ENCODE measurements at regions not wholly inside any gene's neighbourhood (a gene's known extent, or its start where the extent isn't known, plus 50 kb on each side); places are given as distances from the start of the nearest gene placed in this dataset.

DNA sequence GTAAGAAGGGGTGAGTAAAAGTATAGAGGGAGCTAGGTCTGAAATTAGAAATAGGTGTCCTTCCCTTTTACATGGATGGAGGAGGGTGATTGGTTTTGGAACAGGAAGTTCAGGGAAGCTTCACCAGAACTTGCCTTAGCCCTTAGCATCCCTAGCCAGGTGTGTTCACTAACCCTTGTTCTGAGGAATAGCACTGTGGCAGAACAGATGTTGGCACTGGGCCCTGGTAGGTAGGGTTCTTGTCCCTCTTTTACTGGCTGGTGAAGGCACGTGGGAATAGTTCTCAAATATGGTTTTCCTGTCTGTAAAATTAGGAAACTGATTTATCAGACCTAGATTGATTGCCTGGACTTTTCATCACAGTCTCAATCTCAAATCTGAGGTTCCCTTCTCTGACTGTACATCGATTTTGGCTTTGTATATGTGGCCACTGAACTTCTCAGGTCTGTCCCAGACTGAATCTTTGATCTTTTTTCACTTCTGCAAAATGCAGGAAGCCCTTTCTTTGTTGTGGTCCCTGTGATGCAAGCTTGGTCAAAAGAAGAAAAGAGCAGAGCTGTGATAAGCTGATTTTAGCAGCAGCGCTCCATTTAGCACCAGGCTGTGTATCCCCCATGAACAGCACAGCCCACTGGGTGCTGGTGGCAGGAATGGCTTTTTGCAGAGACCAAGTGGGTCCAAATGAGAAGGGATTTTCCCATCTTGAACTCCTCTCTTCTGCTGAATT, 86.2 kb upstream of the HTR2A start:
- DNase-seq (ENCODE audit: low spot score): no peak

GRCh38 chr13:46975173-46975572, 78.3 kb upstream of the HTR2A start:
- DNase-seq (ENCODE audit: low spot score): no peak

DNA sequence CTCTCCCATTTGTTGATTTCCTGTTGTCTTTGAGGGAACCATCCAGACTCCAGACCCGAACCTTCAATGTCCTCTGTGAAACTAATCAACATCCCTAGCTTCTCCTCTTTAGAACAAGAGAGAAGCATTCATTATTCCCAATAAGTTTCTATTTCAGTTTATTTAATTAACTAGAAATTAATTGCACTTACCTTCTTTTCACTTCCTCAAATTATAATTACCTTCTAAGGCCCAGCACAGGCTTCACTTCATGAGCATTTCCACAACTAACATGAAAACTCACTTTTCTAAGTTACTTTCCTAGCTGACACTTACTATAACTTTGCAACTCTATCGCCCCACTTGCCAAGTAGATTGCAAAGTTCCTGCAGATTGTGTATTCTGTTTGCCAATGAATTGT, 71.6 kb upstream of the HTR2A start:
- no peak for DNase-seq (ENCODE audit: low spot score)

GRCh38 chr13:46964789-46965527, 68.1 kb upstream of the HTR2A start:
- no peak for DNase-seq (ENCODE audit: low spot score)

DNA sequence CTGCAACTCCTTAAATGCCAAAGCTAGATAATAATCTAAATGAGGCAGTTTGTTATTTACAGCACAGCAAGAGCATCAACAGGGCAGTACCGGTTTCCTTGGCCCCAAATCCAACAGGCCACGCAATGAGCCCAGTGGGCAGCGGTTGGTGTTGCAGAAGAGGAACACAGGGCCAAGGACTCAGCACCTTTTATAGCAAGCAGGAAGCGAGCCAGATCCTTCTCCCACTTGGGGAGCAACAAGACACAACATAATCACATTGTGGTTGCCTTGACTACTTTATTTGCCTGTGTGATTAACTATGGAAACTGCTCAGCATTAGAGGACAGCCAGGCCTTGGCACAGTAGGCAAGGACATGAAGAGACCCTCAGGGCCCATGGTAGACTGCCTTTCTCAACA, 67.1 kb upstream of the HTR2A start:
- no peak for DNase-seq (ENCODE audit: low spot score)

DNA sequence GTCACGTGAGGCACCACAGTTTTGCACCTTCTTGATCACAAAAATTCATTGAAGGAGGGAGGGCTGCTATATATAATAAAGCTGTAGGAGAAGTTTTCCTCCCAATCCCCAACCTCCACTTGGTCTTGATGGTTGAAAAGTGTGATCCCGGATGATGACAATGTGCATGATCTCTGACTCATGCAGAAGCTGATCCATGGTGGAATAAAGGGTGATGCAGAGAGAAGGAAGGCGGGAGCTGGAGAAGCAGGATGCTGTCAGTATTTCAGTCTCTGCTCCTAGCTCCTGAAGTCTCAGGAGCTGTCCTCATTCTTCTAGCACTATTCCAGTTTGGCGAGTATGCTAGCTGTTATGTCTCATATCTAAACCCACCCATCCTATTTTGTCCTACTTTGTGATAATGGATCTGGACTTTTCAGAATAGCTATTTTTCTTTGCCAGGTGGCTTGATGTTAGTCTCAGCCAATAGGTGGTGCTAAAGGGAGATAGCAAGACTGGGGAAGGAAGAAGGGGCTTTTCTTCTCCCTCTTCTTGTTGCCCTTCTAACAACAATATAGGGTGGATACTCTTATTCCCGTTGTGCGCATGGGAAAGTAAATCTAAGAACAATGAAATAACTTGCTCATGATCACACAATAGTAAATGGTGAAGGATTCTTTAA, 65.6 kb upstream of the HTR2A start:
- DNase-seq (ENCODE audit: low spot score): no peak

DNA sequence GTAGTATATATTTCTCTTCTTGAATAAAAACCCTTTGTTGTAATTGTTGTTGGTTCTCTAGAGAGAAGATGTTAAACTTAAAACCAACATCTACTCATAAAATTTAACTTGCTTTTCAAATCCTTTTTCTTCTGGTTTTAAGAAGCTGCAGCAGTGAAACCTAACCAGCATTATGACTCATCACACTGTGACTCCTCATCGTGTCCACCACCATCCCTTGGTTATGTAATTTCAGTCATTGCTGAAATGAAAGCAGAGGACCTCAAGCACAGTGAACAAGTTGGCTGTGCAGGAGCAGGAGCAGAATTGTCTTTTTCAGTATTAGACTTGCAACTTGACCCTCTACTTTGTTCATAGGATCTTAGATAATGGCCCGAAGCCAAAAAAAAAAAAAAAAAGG, 64.9 kb upstream of the HTR2A start:
- no peak for DNase-seq (ENCODE audit: low spot score)

DNA sequence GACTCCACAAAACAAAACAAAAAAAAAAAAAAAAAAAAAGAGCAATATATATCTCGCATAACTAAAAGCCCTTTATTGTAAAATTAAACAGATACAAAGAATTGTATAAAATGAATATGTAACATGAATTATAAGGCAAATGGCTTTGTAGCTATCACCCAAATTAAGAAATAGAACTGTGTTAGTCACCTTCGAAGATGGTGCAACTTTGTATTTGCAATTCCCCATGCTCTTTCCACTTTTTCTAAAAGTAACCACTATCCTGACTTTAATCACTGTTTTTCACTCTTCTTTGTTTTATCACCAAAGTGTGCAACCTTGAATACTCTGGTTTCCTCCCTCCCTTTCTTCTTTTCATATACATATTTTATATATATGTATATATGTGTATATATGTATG, 57.1 kb upstream of the HTR2A start:
- no peak for DNase-seq (ENCODE audit: low spot score)

DNA sequence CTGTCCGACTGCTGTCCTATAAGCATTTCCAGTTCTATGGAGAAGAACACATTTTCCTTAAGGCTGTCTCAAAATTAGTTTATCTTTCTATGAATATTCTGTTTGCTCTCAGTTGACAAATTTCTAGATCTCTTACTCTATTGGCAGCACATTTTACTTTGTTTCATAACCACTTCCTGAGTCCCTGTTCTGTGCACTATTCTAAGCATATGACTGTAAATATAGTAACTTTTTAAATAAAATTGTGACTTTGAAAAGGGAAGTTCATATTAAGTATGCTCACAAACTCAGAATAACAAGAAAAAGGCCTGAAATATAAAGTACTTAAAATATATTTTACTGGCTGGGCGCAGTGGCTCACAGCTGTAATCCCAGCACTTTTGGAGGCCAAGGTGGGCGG, 56.5 kb upstream of the HTR2A start:
- DNase-seq (ENCODE audit: low spot score): no peak

- no peak for DNase-seq (ENCODE audit: low spot score)
Measured at GRCh38 chr13:46951516-46951915, 54.7 kb upstream of the HTR2A start.

DNA sequence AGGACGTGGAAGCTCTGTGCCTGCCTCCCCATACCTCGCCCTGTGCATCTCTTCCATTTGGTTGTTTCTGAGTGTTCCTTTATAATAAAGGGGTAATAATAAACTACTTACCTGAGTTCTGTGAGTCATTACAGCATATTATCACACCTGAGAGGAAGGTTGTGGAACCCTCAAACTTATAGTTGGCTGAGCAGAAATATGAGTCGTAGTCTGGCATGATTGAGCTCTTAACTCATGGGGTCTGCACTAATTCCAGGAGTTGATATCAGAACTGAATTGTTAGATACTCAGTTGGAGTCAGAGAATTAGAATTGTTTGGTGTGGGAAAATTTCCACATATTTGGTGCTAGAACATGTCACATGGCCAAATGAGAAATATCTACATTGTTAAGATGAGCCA, 52.4 kb upstream of the HTR2A start:
- no peak for DNase-seq (ENCODE audit: low spot score)

GRCh38 chr13:46948338-46948737, 51.5 kb upstream of the HTR2A start:
- DNase-seq (ENCODE audit: low spot score): no peak

DNA sequence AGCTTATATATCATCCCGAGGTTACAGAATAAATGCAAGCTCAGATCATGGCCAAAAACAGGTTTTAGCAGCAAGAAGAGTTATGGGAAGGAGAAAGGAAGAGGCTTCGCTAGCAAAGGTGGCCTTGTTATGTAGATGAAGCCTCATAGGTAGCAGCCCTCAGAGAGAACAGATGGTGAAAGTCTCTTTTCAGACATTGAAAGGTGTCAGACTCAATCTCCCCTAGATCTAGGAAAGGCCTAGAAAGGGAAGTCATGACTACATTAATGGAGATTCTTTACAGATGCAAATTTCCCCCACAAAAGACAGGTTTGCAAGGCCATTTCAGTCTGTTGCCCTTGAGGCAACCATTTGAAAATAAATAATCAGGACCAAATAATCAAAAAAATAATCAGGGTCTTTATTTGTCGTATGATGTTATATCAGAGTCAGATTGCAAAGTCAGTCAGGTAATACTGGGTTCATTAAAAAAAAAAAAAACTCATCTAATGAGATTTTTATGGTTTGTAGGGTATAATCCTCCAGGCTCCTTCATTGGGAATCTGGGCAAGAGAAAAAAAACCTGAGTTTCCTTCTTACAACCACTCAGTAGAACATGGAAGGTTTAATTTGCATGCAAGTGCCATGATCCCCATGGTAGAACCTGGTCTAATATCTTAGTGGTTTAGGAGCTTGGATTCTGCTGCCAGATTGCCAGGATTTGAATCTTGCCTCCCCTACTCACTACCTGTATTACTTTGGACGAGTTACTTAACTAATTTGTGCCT, 50.8 kb upstream of the HTR2A start:
- DNase-seq (ENCODE audit: low spot score): no peak
